GM12865 (cell line): ENCODE measurements at regions not wholly inside any gene's neighbourhood (a gene's known extent, or its start where the extent isn't known, plus 50 kb on each side); places are given as distances from the start of the nearest gene placed in this dataset.

Source experiments
- DNase-seq: peaks from one replicate; pipeline ENCODE4 v3.0.0; 2010; ENCODE audit warnings: low read depth
- H3K4me3 ChIP-seq: 2 replicates; pipeline ENCODE4 v1.5.1; 2011; ENCODE audit warnings: mild to moderate bottlenecking, low read depth, low read length, control low read depth
- CTCF ChIP-seq: IDR thresholded peaks from 2 replicates; pipeline ENCODE4 v1.5.1; 2011; ENCODE audit warnings: low read length, control low read depth, low read depth, inconsistent platforms; ENCODE audit not compliant: insufficient read depth; ENCODE audit errors: missing control alignments

GRCh38 chr21:26717146-26717739 is 128.0 kb downstream of the ADAMTS1 start:
- peak; percentile 10 for DNase-seq
- no peak overlapping the region for H3K4me3 ChIP-seq
- peak; percentile 27 for TF ChIP-seq CTCF

GRCh38 chr21:26715878-26716506 is 129.2 kb downstream of the ADAMTS1 start:
- DNase-seq, result peak; percentile 34
- no peak overlapping the region for H3K4me3 ChIP-seq
- peak; percentile 80 for TF ChIP-seq CTCF

GRCh38 chr21:26715116-26715515 is 130.1 kb downstream of the ADAMTS1 start:
- TF ChIP-seq CTCF, result no peak
- DNase-seq, result no peak
- H3K4me3 ChIP-seq, result no peak overlapping the region

- no peak for TF ChIP-seq CTCF
- no peak for DNase-seq
- no peak overlapping the region for H3K4me3 ChIP-seq
These were observed 135.1 kb downstream of the ADAMTS1 start for GRCh38 chr21:26710155-26710554.

GRCh38 chr21:26709090-26709489 is 136.0 kb upstream of the CYYR1 start:
- no peak overlapping the region for H3K4me3 ChIP-seq
- DNase-seq, result no peak
- TF ChIP-seq CTCF, result no peak

- no peak overlapping the region for H3K4me3 ChIP-seq
- no peak for TF ChIP-seq CTCF
- DNase-seq, result no peak
These were observed 135.2 kb upstream of the CYYR1 start for GRCh38 chr21:26708223-26708800.
